GM11168 (cell line): ENCODE measurements at regions not wholly inside any gene's neighbourhood (a gene's known extent, or its start where the extent isn't known, plus 50 kb on each side); places are given as distances from the start of the nearest gene placed in this dataset.

Source experiments
- in situ Hi-C: fragments of 300-500 bp; cut with MboI; formaldehyde crosslinking; loops from one replicate; pipeline ENCODE4 v1.12.0; 2022; ENCODE audit warnings: low sequenced_read_pairs; ENCODE audit not compliant: unreplicated experiment

- in situ Hi-C loops: no loop called here
Measured at GRCh38 chr5:108653201-108653600, 94.5 kb upstream of the FER start.

GRCh38 chr5:108650997-108651396 is 96.7 kb upstream of the FER start:
- in situ Hi-C loops: no loop called here

- in situ Hi-C loops: loop anchor here (25.0 kb wide), 1 partner anchor 387 kb away; no protein-coding TSS in a partner anchor
Measured at GRCh38 chr5:108649646-108650045, 98.1 kb upstream of the FER start.

- in situ Hi-C loops: loop anchor here (25.0 kb wide), 1 partner anchor 387 kb away; no protein-coding TSS in a partner anchor
Measured at GRCh38 chr5:108649106-108649505, 98.6 kb upstream of the FER start.

GRCh38 chr5:108642170-108642906 is 105.4 kb upstream of the FER start:
- in situ Hi-C loops: loop anchor here (25.0 kb wide), 1 partner anchor 380 kb away; no protein-coding TSS in a partner anchor

GRCh38 chr5:108641596-108641995 is 106.1 kb upstream of the FER start:
- in situ Hi-C loops: loop anchor here (25.0 kb wide), 1 partner anchor 379 kb away; no protein-coding TSS in a partner anchor

GRCh38 chr5:108639366-108639765 is 108.3 kb upstream of the FER start:
- in situ Hi-C loops: loop anchor here (25.0 kb wide), 1 partner anchor 377 kb away; no protein-coding TSS in a partner anchor

- in situ Hi-C loops: loop anchor here (25.0 kb wide), 1 partner anchor 376 kb away; no protein-coding TSS in a partner anchor
Measured at GRCh38 chr5:108638021-108638420, 109.7 kb upstream of the FER start.

GRCh38 chr5:108637134-108637533 is 110.6 kb upstream of the FER start:
- in situ Hi-C loops: loop anchor here (25.0 kb wide), 1 partner anchor 375 kb away; no protein-coding TSS in a partner anchor

GRCh38 chr5:108636135-108636853 is 111.4 kb upstream of the FER start:
- in situ Hi-C loops: loop anchor here (25.0 kb wide), 1 partner anchor 374 kb away; no protein-coding TSS in a partner anchor

- in situ Hi-C loops: loop anchor here (25.0 kb wide), 1 partner anchor 372 kb away; no protein-coding TSS in a partner anchor
Measured at GRCh38 chr5:108634617-108635288, 112.9 kb upstream of the FER start.

GRCh38 chr5:108634010-108634616 is 113.6 kb upstream of the FER start:
- in situ Hi-C loops: loop anchor here (25.0 kb wide), 1 partner anchor 372 kb away; no protein-coding TSS in a partner anchor

- in situ Hi-C loops: loop anchor here (25.0 kb wide), 1 partner anchor 368 kb away; no protein-coding TSS in a partner anchor
Measured at GRCh38 chr5:108629779-108630528, 117.7 kb upstream of the FER start.

- in situ Hi-C loops: loop anchor here (25.0 kb wide), 1 partner anchor 363 kb away; no protein-coding TSS in a partner anchor
Measured at GRCh38 chr5:108625654-108626053, 122.0 kb upstream of the FER start.

- in situ Hi-C loops: no loop called here
Measured at GRCh38 chr5:108623826-108624225, 123.9 kb upstream of the FER start.

- in situ Hi-C loops: no loop called here
Measured at GRCh38 chr5:108620516-108620915, 127.2 kb upstream of the FER start.

- in situ Hi-C loops: no loop called here
Measured at GRCh38 chr5:108619815-108620214, 127.9 kb upstream of the FER start.

GRCh38 chr5:108617467-108618435 is 129.9 kb upstream of the FER start:
- in situ Hi-C loops: no loop called here
